Esophagus squamous epithelium (tissue), 4 donors: ENCODE measurements at regions not wholly inside any gene's neighbourhood (a gene's known extent, or its start where the extent isn't known, plus 50 kb on each side); places are given as distances from the start of the nearest gene placed in this dataset.

ENCODE experiments used
- POLR2A ChIP-seq, 4 donors: fragments of 450-650 bp; IDR thresholded peaks; one replicate each; pipeline ENCODE4 v1.6.1; 2017; ENCODE audit warnings: antibody characterized with exemption in 4 of 4, mild to moderate bottlenecking in 4 of 4, moderate library complexity in 3 of 4
- TF ChIP-seq, protein P1 (sequence below), 6 experiments: fragments of 450-650 bp in 4 of 6; fragments of 200-600 bp in 2 of 6; sonication (generic) in 2 of 6; IDR thresholded peaks; one replicate each; pipeline ENCODE4 v1.5.1; 2016 to 2019; ENCODE audit warnings: antibody characterized with exemption in 6 of 6, mild to moderate bottlenecking in 4 of 6, moderate library complexity in 4 of 6

DNA sequence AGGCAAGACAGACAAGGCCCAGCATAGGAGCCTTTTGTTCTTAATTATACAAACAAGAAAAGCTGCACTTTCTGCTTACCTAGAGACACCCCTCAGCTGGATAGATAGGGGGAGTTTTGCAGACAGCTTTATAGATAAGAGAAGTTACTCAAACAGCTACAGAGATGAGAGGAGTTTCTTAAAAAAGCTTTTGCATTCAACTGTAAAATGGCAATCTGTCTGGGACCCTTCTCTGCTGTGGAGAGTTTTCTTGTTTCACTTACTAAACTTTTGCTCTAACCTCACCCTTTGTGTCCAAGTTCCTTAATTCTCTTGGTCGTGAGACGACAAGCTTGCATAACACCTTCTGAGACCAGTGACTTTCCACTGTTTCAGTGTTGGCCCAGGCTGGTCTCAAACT lies 103.8 kb upstream of the CHORDC1 start:
- TF ChIP-seq, protein P1, sequence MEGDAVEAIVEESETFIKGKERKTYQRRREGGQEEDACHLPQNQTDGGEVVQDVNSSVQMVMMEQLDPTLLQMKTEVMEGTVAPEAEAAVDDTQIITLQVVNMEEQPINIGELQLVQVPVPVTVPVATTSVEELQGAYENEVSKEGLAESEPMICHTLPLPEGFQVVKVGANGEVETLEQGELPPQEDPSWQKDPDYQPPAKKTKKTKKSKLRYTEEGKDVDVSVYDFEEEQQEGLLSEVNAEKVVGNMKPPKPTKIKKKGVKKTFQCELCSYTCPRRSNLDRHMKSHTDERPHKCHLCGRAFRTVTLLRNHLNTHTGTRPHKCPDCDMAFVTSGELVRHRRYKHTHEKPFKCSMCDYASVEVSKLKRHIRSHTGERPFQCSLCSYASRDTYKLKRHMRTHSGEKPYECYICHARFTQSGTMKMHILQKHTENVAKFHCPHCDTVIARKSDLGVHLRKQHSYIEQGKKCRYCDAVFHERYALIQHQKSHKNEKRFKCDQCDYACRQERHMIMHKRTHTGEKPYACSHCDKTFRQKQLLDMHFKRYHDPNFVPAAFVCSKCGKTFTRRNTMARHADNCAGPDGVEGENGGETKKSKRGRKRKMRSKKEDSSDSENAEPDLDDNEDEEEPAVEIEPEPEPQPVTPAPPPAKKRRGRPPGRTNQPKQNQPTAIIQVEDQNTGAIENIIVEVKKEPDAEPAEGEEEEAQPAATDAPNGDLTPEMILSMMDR (IDR thresholded peaks at IDR 0.05) = no peak
- no peak for TF ChIP-seq POLR2A (IDR thresholded peaks at IDR 0.05)
